ENCODE measurements at regions not wholly inside any gene's neighbourhood (a gene's known extent, or its start where the extent isn't known, plus 50 kb on each side); places are given as distances from the start of the nearest gene placed in this dataset.

GRCh38 chr6:53413326-53413725, 64.6 kb upstream of the ELOVL5 start:
- DNase-seq (ENCODE audit: low spot score) = no peak

GRCh38 chr6:53412751-53413150, 64.0 kb upstream of the ELOVL5 start:
- no peak for DNase-seq (ENCODE audit: low spot score)

- no peak for DNase-seq (ENCODE audit: low spot score)
Measured at GRCh38 chr6:53412021-53412715, 63.4 kb upstream of the ELOVL5 start.

GRCh38 chr6:53411451-53411850, 62.7 kb upstream of the ELOVL5 start:
- no peak for DNase-seq (ENCODE audit: low spot score)

GRCh38 chr6:53410508-53411258, 61.9 kb upstream of the ELOVL5 start:
- no peak for DNase-seq (ENCODE audit: low spot score)

- DNase-seq (ENCODE audit: low spot score) = no peak
Measured at GRCh38 chr6:53408826-53409225, 60.1 kb upstream of the ELOVL5 start.

GRCh38 chr6:53399027-53399344, 50.2 kb upstream of the ELOVL5 start:
- DNase-seq (ENCODE audit: low spot score) = no peak

- no peak for DNase-seq (ENCODE audit: low spot score)
Measured at GRCh38 chr6:53398247-53399026, 49.7 kb upstream of the ELOVL5 start.

All from ecto neural progenitor cell (in vitro differentiated cells).